ENCODE measurements at regions not wholly inside any gene's neighbourhood (a gene's known extent, or its start where the extent isn't known, plus 50 kb on each side); places are given as distances from the start of the nearest gene placed in this dataset.

DNA sequence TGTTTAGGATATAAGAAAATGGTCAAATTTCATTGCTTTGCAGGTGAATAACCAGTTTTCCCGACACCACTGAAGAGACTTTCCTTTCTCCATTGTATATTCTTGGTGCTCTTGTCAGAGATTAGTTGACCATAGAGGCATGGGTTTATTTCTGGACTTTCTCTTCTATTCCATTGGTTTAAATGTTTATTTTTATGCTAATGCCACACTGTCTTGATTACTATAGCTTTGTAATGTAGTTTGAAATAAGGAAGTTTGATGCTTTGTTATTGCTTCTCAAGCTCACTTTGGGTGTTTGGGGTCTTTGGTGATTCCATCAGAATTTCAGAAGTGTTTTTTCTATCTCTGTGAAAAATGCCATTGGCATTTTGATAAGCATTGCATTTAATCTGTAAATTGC is 190.0 kb upstream of the SPRY2 start:
- TF ChIP-seq, protein P1, sequence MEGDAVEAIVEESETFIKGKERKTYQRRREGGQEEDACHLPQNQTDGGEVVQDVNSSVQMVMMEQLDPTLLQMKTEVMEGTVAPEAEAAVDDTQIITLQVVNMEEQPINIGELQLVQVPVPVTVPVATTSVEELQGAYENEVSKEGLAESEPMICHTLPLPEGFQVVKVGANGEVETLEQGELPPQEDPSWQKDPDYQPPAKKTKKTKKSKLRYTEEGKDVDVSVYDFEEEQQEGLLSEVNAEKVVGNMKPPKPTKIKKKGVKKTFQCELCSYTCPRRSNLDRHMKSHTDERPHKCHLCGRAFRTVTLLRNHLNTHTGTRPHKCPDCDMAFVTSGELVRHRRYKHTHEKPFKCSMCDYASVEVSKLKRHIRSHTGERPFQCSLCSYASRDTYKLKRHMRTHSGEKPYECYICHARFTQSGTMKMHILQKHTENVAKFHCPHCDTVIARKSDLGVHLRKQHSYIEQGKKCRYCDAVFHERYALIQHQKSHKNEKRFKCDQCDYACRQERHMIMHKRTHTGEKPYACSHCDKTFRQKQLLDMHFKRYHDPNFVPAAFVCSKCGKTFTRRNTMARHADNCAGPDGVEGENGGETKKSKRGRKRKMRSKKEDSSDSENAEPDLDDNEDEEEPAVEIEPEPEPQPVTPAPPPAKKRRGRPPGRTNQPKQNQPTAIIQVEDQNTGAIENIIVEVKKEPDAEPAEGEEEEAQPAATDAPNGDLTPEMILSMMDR (IDR thresholded peaks at IDR 0.05) = no peak
- TF ChIP-seq POLR2A (IDR thresholded peaks at IDR 0.05) = no peak
